H1 (cell line): ENCODE measurements at regions not wholly inside any gene's neighbourhood (a gene's known extent, or its start where the extent isn't known, plus 50 kb on each side); places are given as distances from the start of the nearest gene placed in this dataset.

Experiments used
- CTCF ChIA-PET: fragments of 300-600 bp; sonication (Branson Sonifier 250); formaldehyde crosslinking; loops from one replicate; lab custom pipeline; 2021; ENCODE audit not compliant: partially characterized antibody; lab: Charles Lee
- POLR2A ChIA-PET: fragments of 300-600 bp; sonication (Branson Sonifier 250); formaldehyde crosslinking; loops from one replicate; lab custom pipeline; 2021; ENCODE audit warnings: inconsistent platforms; ENCODE audit not compliant: partially characterized antibody; lab: Charles Lee
- DNase-seq, 2 experiments: peaks; one replicate each; pipeline versions ENCODE4 v3.0.0 to v3.0.0-alpha.2; 2010 to 2022; ENCODE audit warnings: low spot score in 2 of 2, low read depth in 1 of 2, mixed read lengths in 1 of 2
- FAIRE-seq: peaks from 2 replicates; lab custom pipeline; 2011; peaks lifted over from hg19 to GRCh38; lab: Jason Lieb, UNC
- H2AFZ ChIP-seq: 2 replicates; pipeline ENCODE4 v1.8.1; 2012; ENCODE audit warnings: low read length, inconsistent platforms
- H2AK5ac ChIP-seq: 2 replicates; pipeline ENCODE4 v1.6.1; 2013; ENCODE audit warnings: low read depth, low read length
- H2BK120ac ChIP-seq: replicated peaks from 2 replicates; pipeline ENCODE3; 2013; ENCODE audit warnings: low read depth, low read length, inconsistent platforms
- H2BK12ac ChIP-seq: 2 replicates; pipeline ENCODE4 v1.6.1; 2013; ENCODE audit warnings: low read depth, low read length
- H2BK15ac ChIP-seq: 2 replicates; pipeline ENCODE4 v1.6.1; 2013; ENCODE audit warnings: low read length
- H2BK20ac ChIP-seq: 2 replicates; pipeline ENCODE4 v1.6.1; 2013; ENCODE audit warnings: low read length
- H2BK5ac ChIP-seq: 2 replicates; pipeline ENCODE4 v1.6.1; 2013; ENCODE audit warnings: low read depth, low read length
- H3K14ac ChIP-seq: 2 replicates; pipeline ENCODE4 v1.6.1; 2013; ENCODE audit warnings: inconsistent platforms; ENCODE audit not compliant: insufficient read length
- H3K18ac ChIP-seq: 2 replicates; pipeline ENCODE4 v1.6.1; 2013; ENCODE audit warnings: low read length; ENCODE audit errors: extremely low read depth
- H3K23ac ChIP-seq: 2 replicates; pipeline ENCODE4 v1.6.1; 2013; ENCODE audit warnings: inconsistent platforms; ENCODE audit not compliant: insufficient read length
- H3K23me2 ChIP-seq: 2 replicates; pipeline ENCODE4 v1.6.1; 2013; ENCODE audit warnings: low read depth, low read length
- H3K27ac ChIP-seq: 2 replicates; pipeline ENCODE4 v1.6.1; 2011; ENCODE audit warnings: low read depth, low read length, inconsistent platforms
- H3K27me3 ChIP-seq, 4 experiments: replicated peaks in 1 of 4; 1 replicate in 1 of 4; 2 replicates in 3 of 4; pipeline versions ENCODE4 v1.6.1 to v1.8.1; 2011 to 2013; ENCODE audit warnings: low read length in 3 of 4, mild to moderate bottlenecking in 3 of 4, inconsistent platforms in 2 of 4, mixed read lengths in 2 of 4, moderate library complexity in 1 of 4; ENCODE audit not compliant: control insufficient read depth in 3 of 4, insufficient read depth in 3 of 4; ENCODE audit errors: extremely low read depth in 1 of 4
- H3K36me3 ChIP-seq, 4 experiments: 2 replicates each; pipeline versions ENCODE4 v1.6.1 to v1.8.1; 2011 to 2013; ENCODE audit warnings: mild to moderate bottlenecking in 4 of 4, low read length in 3 of 4, moderate library complexity in 2 of 4, control low read depth in 1 of 4, inconsistent platforms in 1 of 4; ENCODE audit not compliant: insufficient read depth in 4 of 4, control insufficient read depth in 2 of 4
- H3K4ac ChIP-seq: replicated peaks from 2 replicates; pipeline ENCODE3; 2013; ENCODE audit warnings: low read length, low read depth, mixed read lengths, inconsistent platforms; ENCODE audit not compliant: insufficient read length
- H3K4me1 ChIP-seq, 4 experiments: replicated peaks in 1 of 4; 1 replicate in 1 of 4; 2 replicates in 3 of 4; pipeline versions ENCODE4 v1.6.1 to v1.8.1; 2011 to 2013; ENCODE audit warnings: low read length in 3 of 4, inconsistent platforms in 2 of 4, mixed read lengths in 1 of 4; ENCODE audit not compliant: insufficient read depth in 4 of 4, control insufficient read depth in 3 of 4
- H3K4me2 ChIP-seq, 2 experiments: 2 replicates each; pipeline versions ENCODE4 v1.6.1 to v1.8.1; 2011 to 2013; ENCODE audit warnings: low read depth in 2 of 2, low read length in 2 of 2, control low read depth in 1 of 2, inconsistent platforms in 1 of 2, mild to moderate bottlenecking in 1 of 2; ENCODE audit not compliant: insufficient read depth in 1 of 2
- H3K4me3 ChIP-seq, 4 experiments: fragments of 200-600, 300-600 bp in 1 of 4; sonication (generic), shearing (Covaris generic), sonication (Bioruptor Twin) in 1 of 4; 2 replicates each; pipeline versions ENCODE4 v1.5.1 to v1.8.1; 2011 to 2016; ENCODE audit warnings: low read length in 4 of 4, low read depth in 3 of 4, control low read depth in 2 of 4, inconsistent platforms in 2 of 4, mild to moderate bottlenecking in 2 of 4, mixed read lengths in 1 of 4, moderate library complexity in 1 of 4; ENCODE audit not compliant: insufficient read depth in 2 of 4; ENCODE audit errors: extremely low read depth in 1 of 4
- H3K56ac ChIP-seq: replicated peaks from 2 replicates; pipeline ENCODE3; 2013; ENCODE audit warnings: low read depth, mild to moderate bottlenecking, mixed read lengths, low read length, inconsistent platforms; ENCODE audit not compliant: insufficient read length
- H3K79me1 ChIP-seq: 2 replicates; pipeline ENCODE4 v1.6.1; 2013; ENCODE audit warnings: low read depth, low read length, control low read depth
- H3K79me2 ChIP-seq, 2 experiments: 2 replicates each; pipeline versions ENCODE4 v1.6.1 to v1.8.1; 2012 to 2013; ENCODE audit warnings: low read length in 2 of 2, mild to moderate bottlenecking in 2 of 2, inconsistent platforms in 1 of 2; ENCODE audit not compliant: insufficient read depth in 2 of 2, control insufficient read depth in 1 of 2
- H3K9ac ChIP-seq, 4 experiments: replicated peaks in 1 of 4; 1 replicate in 1 of 4; 2 replicates in 3 of 4; pipeline versions ENCODE4 v1.6.1 to v1.8.1; 2011 to 2013; ENCODE audit warnings: low read depth in 3 of 4, low read length in 3 of 4, control low read depth in 2 of 4, mild to moderate bottlenecking in 2 of 4, moderate library complexity in 2 of 4, inconsistent platforms in 1 of 4; ENCODE audit errors: extremely low read depth in 1 of 4
- H3K9me3 ChIP-seq, 2 experiments: 2 replicates each; pipeline versions ENCODE4 v1.6.1 to v1.8.1; 2012 to 2013; ENCODE audit warnings: mild to moderate bottlenecking in 2 of 2, moderate library complexity in 2 of 2, control low read depth in 1 of 2, inconsistent platforms in 1 of 2, low read depth in 1 of 2, low read length in 1 of 2, mixed read lengths in 1 of 2; ENCODE audit not compliant: insufficient read depth in 2 of 2
- H4K20me1 ChIP-seq, 2 experiments: replicated peaks in 1 of 2; 2 replicates each; pipeline versions ENCODE3 to v1.8.1; 2011 to 2013; ENCODE audit warnings: inconsistent platforms in 2 of 2, low read length in 2 of 2, mild to moderate bottlenecking in 1 of 2; ENCODE audit not compliant: insufficient read depth in 2 of 2, control insufficient read depth in 1 of 2
- H4K5ac ChIP-seq: 2 replicates; pipeline ENCODE4 v1.6.1; 2013; ENCODE audit warnings: low read length, low read depth, mixed read lengths, inconsistent platforms; ENCODE audit not compliant: insufficient read length
- H4K8ac ChIP-seq: 2 replicates; pipeline ENCODE4 v1.8.0; 2013; ENCODE audit warnings: mild to moderate bottlenecking, moderate library complexity, low read length, inconsistent platforms; ENCODE audit not compliant: insufficient read depth; ENCODE audit errors: extremely low read depth
- H4K91ac ChIP-seq: replicated peaks from 2 replicates; pipeline ENCODE3; 2013; ENCODE audit warnings: low read length, mixed read lengths, inconsistent platforms; ENCODE audit not compliant: insufficient read length
- BACH1 ChIP-seq: IDR thresholded peaks from 2 replicates; pipeline ENCODE4 v1.6.1; 2012; ENCODE audit warnings: low read length, improper control_type of control experiment
- CTBP2 ChIP-seq: IDR thresholded peaks from 2 replicates; pipeline ENCODE4 v1.7.0; 2011; ENCODE audit warnings: borderline replicate concordance, mild to moderate bottlenecking, moderate library complexity, mixed read lengths, low read length; ENCODE audit not compliant: insufficient read depth, insufficient read length
- CTCF ChIP-seq, 3 experiments: IDR thresholded peaks; 1 replicate in 2 of 3; 2 replicates in 1 of 3; pipeline versions ENCODE4 v1.5.1 to v1.6.1; 2011; ENCODE audit warnings: low read length in 3 of 3, mild to moderate bottlenecking in 3 of 3, inconsistent platforms in 2 of 3, low read depth in 1 of 3, moderate library complexity in 1 of 3; ENCODE audit not compliant: insufficient read depth in 1 of 3; ENCODE audit errors: control extremely low read depth in 1 of 3
- E2F6 ChIP-seq: IDR thresholded peaks from 2 replicates; pipeline ENCODE4 v1.6.1; 2012; ENCODE audit warnings: inconsistent platforms
- HDAC6 ChIP-seq: IDR thresholded peaks from one replicate; pipeline ENCODE4 v1.7.1; 2012; ENCODE audit warnings: low read depth, mild to moderate bottlenecking, inconsistent platforms, low read length, moderate library complexity
- MAFK ChIP-seq: IDR thresholded peaks from 2 replicates; pipeline ENCODE4 v1.6.1; 2012; ENCODE audit warnings: low read depth, mild to moderate bottlenecking, improper control_type of control experiment, low read length
- POLR2AphosphoS5 ChIP-seq: IDR thresholded peaks from 2 replicates; pipeline ENCODE4 v1.6.1; 2011; ENCODE audit warnings: low read depth, low read length
- SP1 ChIP-seq: IDR thresholded peaks from 2 replicates; pipeline ENCODE4 v1.6.1; 2011; ENCODE audit warnings: low read depth, low read length
- TAF7 ChIP-seq: optimal IDR thresholded peaks from 2 replicates; pipeline ENCODE3; 2011; ENCODE audit warnings: low read depth, mild to moderate bottlenecking, inconsistent platforms, low read length, moderate library complexity, borderline replicate concordance
- USF2 ChIP-seq: IDR thresholded peaks from 2 replicates; pipeline ENCODE4 v1.6.1; 2011; ENCODE audit warnings: low read length, improper control_type of control experiment
- WGBS, 2 experiments: shearing (Covaris generic) in 1 of 2; methylation state at CpG; one replicate each; pipeline versions ENCODE4 v1.1.6 to v1.1.7; 2013 to 2015; ENCODE audit warnings: low lambda C conversion rate in 2 of 2, mixed read lengths in 2 of 2, inconsistent platforms in 1 of 2, low coverage in 1 of 2, missing lambda C conversion rate in 1 of 2; ENCODE audit not compliant: insufficient replicate concordance in 2 of 2, insufficient coverage in 1 of 2, insufficient read length in 1 of 2; ENCODE audit errors: extremely low coverage in 1 of 2, missing lambda C conversion rate in 1 of 2; 5-methylcytosine and 5-hydroxymethylcytosine counted together

- H2AFZ ChIP-seq = no peak overlapping the region
- ChIA-PET CTCF (interaction anchor here (0.6 to 1.5 kb wide), 4 partner anchors 12 to 483 kb away, joined by 3 to 4 read pairs (median 3); no protein-coding TSS in a partner anchor), POLR2A (no interaction called here)
- no peak overlapping the region for H3K4ac ChIP-seq
- no peak overlapping the region for H3K4me3 ChIP-seq
- H3K23me2 ChIP-seq = no peaks in the 10 kb centered on the region
- H3K79me1 ChIP-seq = no peaks in the 10 kb centered on the region
- H3K18ac ChIP-seq = no peak overlapping the region
- FAIRE-seq = no peak
- H4K5ac ChIP-seq = no peak overlapping the region
- peaks cover 16 to 17% of the 10 kb centered on the region in 2 experiments for H3K9me3 ChIP-seq
- H3K4me1 ChIP-seq = no peaks in the 10 kb centered on the region
- DNase-seq = no peak
- no peak overlapping the region for H3K14ac ChIP-seq
- no peak overlapping the region for H3K27ac ChIP-seq
- H3K36me3 ChIP-seq = no peaks in the 10 kb centered on the region
- no peak overlapping the region for H3K9ac ChIP-seq
- H3K79me2 ChIP-seq = no peaks in the 10 kb centered on the region
- H4K91ac ChIP-seq = no peak overlapping the region
- H3K27me3 ChIP-seq = no peaks in the 10 kb centered on the region
- H2BK12ac ChIP-seq = no peak overlapping the region
- no peak overlapping the region for H3K56ac ChIP-seq
- H3K4me2 ChIP-seq = no peak overlapping the region
- H2BK5ac ChIP-seq = no peak overlapping the region
- no peaks in the 10 kb centered on the region for H4K20me1 ChIP-seq
- H4K8ac ChIP-seq = no peak overlapping the region
- H2BK15ac ChIP-seq = no peak overlapping the region
- H3K23ac ChIP-seq = no peak overlapping the region
- H2AK5ac ChIP-seq = no peak overlapping the region
- no peak overlapping the region for H2BK20ac ChIP-seq
- WGBS, 2 experiments = 75% methylated on average over 1 of the region's 1 CpG; no CpG with 5 or more reads in 1 of the 2 experiments
- no peak overlapping the region for H2BK120ac ChIP-seq
- no peak for TF ChIP-seq SP1
- no peak for TF ChIP-seq E2F6
- no peak for TF ChIP-seq BACH1
- TF ChIP-seq USF2 = no peak
- TF ChIP-seq CTCF (IDR thresholded peaks at IDR 0.05; ENCODE audit: control extremely low read depth in 1 of 3, insufficient read depth in 1 of 3, low read depth in 1 of 3, low read length in 3 of 3) = no peak
- no peak for TF ChIP-seq TAF7
- no peak for TF ChIP-seq CTBP2
- TF ChIP-seq POLR2AphosphoS5 = no peak
- no peak for TF ChIP-seq MAFK
- no peak for TF ChIP-seq HDAC6
Observed at GRCh38 chr1:177556163-177556562, 385.4 kb downstream of the BRINP2 start.
